Neuronal stem cell (in vitro differentiated cells): ENCODE measurements at regions not wholly inside any gene's neighbourhood (a gene's known extent, or its start where the extent isn't known, plus 50 kb on each side); places are given as distances from the start of the nearest gene placed in this dataset.
"Not testable (repeated sequence)": the region's sequence is repeated elsewhere in the genome, so short reads cannot be mapped to it uniquely, and the experiment has no call there.

ENCODE experiments used
- DNase-seq: peaks from one replicate; pipeline ENCODE4 v3.0.0-alpha.2; 2013; ENCODE audit warnings: low spot score
- H2AFZ ChIP-seq: one replicate; pipeline ENCODE4 v1.6.1; 2013; ENCODE audit warnings: mild to moderate bottlenecking, low read length, inconsistent platforms
- H2AK5ac ChIP-seq: 2 replicates; pipeline ENCODE4 v1.6.1; 2013; ENCODE audit warnings: low read depth, mild to moderate bottlenecking, inconsistent platforms, low read length, moderate library complexity, mixed read lengths
- H2BK120ac ChIP-seq: 2 replicates; pipeline ENCODE4 v1.6.1; 2013; ENCODE audit warnings: low read depth, mild to moderate bottlenecking, inconsistent platforms, low read length, moderate library complexity, mixed read lengths
- H2BK12ac ChIP-seq: one replicate; pipeline ENCODE4 v1.6.1; 2013; ENCODE audit warnings: low read length, inconsistent platforms
- H2BK15ac ChIP-seq: 2 replicates; pipeline ENCODE4 v1.6.1; 2013; ENCODE audit warnings: mild to moderate bottlenecking, low read length, inconsistent platforms, mixed read lengths
- H2BK5ac ChIP-seq: one replicate; pipeline ENCODE4 v1.6.1; 2013; ENCODE audit warnings: inconsistent platforms, mild to moderate bottlenecking, low read length, moderate library complexity
- H3K14ac ChIP-seq: one replicate; pipeline ENCODE4 v1.6.1; 2013; ENCODE audit warnings: low read length, inconsistent platforms
- H3K18ac ChIP-seq: 2 replicates; pipeline ENCODE4 v1.6.1; 2013; ENCODE audit warnings: low read length, inconsistent platforms
- H3K23ac ChIP-seq: 2 replicates; pipeline ENCODE4 v1.6.1; 2013; ENCODE audit warnings: low read depth, mild to moderate bottlenecking, mixed read lengths, low read length, inconsistent platforms; ENCODE audit not compliant: poor library complexity
- H3K27ac ChIP-seq: replicated peaks from 3 replicates; pipeline ENCODE4 v1.5.1; 2013; ENCODE audit warnings: low read length, inconsistent platforms
- H3K27me3 ChIP-seq, 3 experiments: 2 replicates each; pipeline ENCODE4 v1.6.1; 2013; ENCODE audit warnings: low read length in 3 of 3, mild to moderate bottlenecking in 2 of 3, inconsistent platforms in 1 of 3, low read depth in 1 of 3, mixed read lengths in 1 of 3, moderate library complexity in 1 of 3; ENCODE audit not compliant: control insufficient read depth in 3 of 3, insufficient read depth in 3 of 3
- H3K36me3 ChIP-seq, 2 donors: replicated peaks in 1 of 2; 2 replicates each; pipeline ENCODE4 v1.6.1; 2013; ENCODE audit warnings: low read length in 2 of 2; ENCODE audit not compliant: control insufficient read depth in 2 of 2, insufficient read depth in 2 of 2
- H3K4ac ChIP-seq: 2 replicates; pipeline ENCODE4 v1.6.1; 2013; ENCODE audit warnings: inconsistent platforms, mild to moderate bottlenecking, low read length, moderate library complexity
- H3K4me1 ChIP-seq, 2 donors: 1 replicate in 1 of 2; 2 replicates in 1 of 2; pipeline ENCODE4 v1.6.1; 2013; ENCODE audit warnings: low read length in 2 of 2, low read depth in 1 of 2; ENCODE audit not compliant: control insufficient read depth in 2 of 2, insufficient read depth in 1 of 2
- H3K4me2 ChIP-seq: one replicate; pipeline ENCODE4 v1.6.1; 2013; ENCODE audit warnings: mild to moderate bottlenecking, low read length, inconsistent platforms; ENCODE audit not compliant: insufficient read depth, poor library complexity, severe bottlenecking
- H3K4me3 ChIP-seq, 2 donors: 2 replicates each; pipeline ENCODE4 v1.5.1; 2013; ENCODE audit warnings: low read length in 2 of 2, mild to moderate bottlenecking in 2 of 2, inconsistent platforms in 1 of 2, moderate library complexity in 1 of 2
- H3K79me1 ChIP-seq: one replicate; pipeline ENCODE4 v1.6.1; 2013; ENCODE audit warnings: low read depth, mild to moderate bottlenecking, inconsistent platforms, low read length, moderate library complexity
- H3K9ac ChIP-seq: one replicate; pipeline ENCODE4 v1.6.1; 2013; ENCODE audit warnings: mild to moderate bottlenecking, low read depth, low read length, inconsistent platforms; ENCODE audit not compliant: poor library complexity
- H3K9me3 ChIP-seq, 2 donors: replicated peaks in 1 of 2; 2 replicates each; pipeline versions ENCODE3 to v1.6.1; 2013; ENCODE audit warnings: low read length in 2 of 2, mild to moderate bottlenecking in 2 of 2, inconsistent platforms in 1 of 2, low read depth in 1 of 2, mixed read lengths in 1 of 2, moderate library complexity in 1 of 2; ENCODE audit not compliant: control insufficient read depth in 2 of 2, insufficient read depth in 1 of 2
- H4K8ac ChIP-seq: one replicate; pipeline ENCODE4 v1.6.1; 2013; ENCODE audit warnings: low read depth, mild to moderate bottlenecking, inconsistent platforms, low read length, moderate library complexity
- H4K91ac ChIP-seq: one replicate; pipeline ENCODE4 v1.6.1; 2013; ENCODE audit warnings: low read length, low read depth, mild to moderate bottlenecking, inconsistent platforms; ENCODE audit not compliant: poor library complexity
- WGBS, 2 donors: extraction: QIAGEN DNeasy Blood & Tissue Kit; methylation state at CpG; one replicate each; pipeline ENCODE4 v1.1.7; 2013; ENCODE audit warnings: missing lambda C conversion rate in 2 of 2, mixed read lengths in 1 of 2; ENCODE audit not compliant: insufficient read length in 2 of 2, insufficient replicate concordance in 1 of 2; ENCODE audit errors: extremely low coverage in 2 of 2; 5-methylcytosine and 5-hydroxymethylcytosine counted together

GRCh38 chr10:38209332-38209731 is 115.2 kb downstream of the ZNF37A start:
- H4K91ac ChIP-seq, result no peak overlapping the region
- H2AK5ac ChIP-seq, result no peak overlapping the region
- no peak for DNase-seq
- no peak overlapping the region for H2AFZ ChIP-seq
- no peak overlapping the region for H2BK120ac ChIP-seq
- H3K4me1 ChIP-seq, result no peaks in the 10 kb centered on the region
- H3K9ac ChIP-seq, result no peak overlapping the region
- no peak overlapping the region for H4K8ac ChIP-seq
- no CpG with 5 or more reads among the region's 4 CpGs for WGBS, 2 donors
- H3K23ac ChIP-seq, result no peak overlapping the region
- H3K4ac ChIP-seq, result no peak overlapping the region
- no peak overlapping the region for H2BK12ac ChIP-seq
- H2BK15ac ChIP-seq, result no peak overlapping the region
- no peak overlapping the region for H3K27ac ChIP-seq
- H3K4me3 ChIP-seq, result no peak overlapping the region
- H3K9me3 ChIP-seq, result peaks cover 0 to 5% of the 10 kb centered on the region in 2 donors
- no peak overlapping the region for H3K18ac ChIP-seq
- H3K14ac ChIP-seq, result no peak overlapping the region
- no peak overlapping the region for H2BK5ac ChIP-seq
- H3K4me2 ChIP-seq, result no peak overlapping the region
- H3K27me3 ChIP-seq, result no peaks in the 10 kb centered on the region
- no peaks in the 10 kb centered on the region for H3K36me3 ChIP-seq
- H3K79me1 ChIP-seq, result no peaks in the 10 kb centered on the region

DNA sequence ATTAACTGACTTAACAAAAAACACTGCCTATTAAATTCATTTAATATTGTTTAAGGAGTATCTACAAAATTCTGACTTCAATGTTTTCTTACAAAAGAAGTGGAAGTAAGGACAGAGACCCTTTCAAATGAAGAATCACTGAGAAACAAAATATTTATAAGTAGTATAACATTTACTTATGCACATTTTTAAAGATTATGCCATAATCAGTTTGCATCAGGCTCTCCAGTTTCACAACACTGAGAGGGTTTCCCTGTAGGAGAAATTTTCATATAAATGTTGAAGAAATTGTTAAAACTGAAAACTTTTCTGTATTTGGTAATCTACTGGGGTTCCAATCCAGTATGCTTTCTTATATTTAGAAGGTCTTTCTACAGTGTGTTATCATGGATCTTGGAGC is 115.6 kb downstream of the ZNF37A start:
- not testable (repeated sequence) for H4K8ac ChIP-seq, H4K91ac ChIP-seq, H3K4me1 ChIP-seq, DNase-seq, H3K14ac ChIP-seq, H3K18ac ChIP-seq, H3K9ac ChIP-seq, H2AK5ac ChIP-seq, H2BK15ac ChIP-seq, H2BK5ac ChIP-seq, H3K9me3 ChIP-seq, H3K4ac ChIP-seq, H3K27ac ChIP-seq, H3K36me3 ChIP-seq, H3K23ac ChIP-seq, H3K27me3 ChIP-seq, H3K4me2 ChIP-seq, H2BK120ac ChIP-seq, H2AFZ ChIP-seq, H3K4me3 ChIP-seq, H2BK12ac ChIP-seq, H3K79me1 ChIP-seq

GRCh38 chr10:38212460-38212859 is 118.3 kb downstream of the ZNF37A start:
- Histone ChIP-seq H4K8ac (no peak overlapping the region), H3K4me2 (no peak overlapping the region), H3K27me3 (no peaks in the 10 kb centered on the region), H3K14ac (no peak overlapping the region), H3K18ac (no peak overlapping the region), H2BK120ac (no peak overlapping the region), H2BK5ac (no peak overlapping the region), H3K9me3 (peaks cover 0 to 5% of the 10 kb centered on the region in 2 donors), H2BK12ac (no peak overlapping the region), H3K27ac (no peak overlapping the region), H4K91ac (no peak overlapping the region), H3K79me1 (no peaks in the 10 kb centered on the region), H2BK15ac (no peak overlapping the region), H3K4me1 (no peaks in the 10 kb centered on the region), H3K23ac (no peak overlapping the region), H3K9ac (no peak overlapping the region), H3K4me3 (no peak overlapping the region), H3K4ac (no peak overlapping the region), H2AK5ac (no peak overlapping the region), H3K36me3 (no peaks in the 10 kb centered on the region), H2AFZ (no peak overlapping the region)
- DNase-seq, result no peak
- no CpG with 5 or more reads among the region's 1 CpG for WGBS, 2 donors

- Histone ChIP-seq H3K27ac (no peak overlapping the region), H2BK15ac (no peak overlapping the region), H4K91ac (no peak overlapping the region), H2BK5ac (no peak overlapping the region), H3K4me2 (no peak overlapping the region), H2BK12ac (no peak overlapping the region), H2BK120ac (no peak overlapping the region), H2AFZ (no peak overlapping the region), H3K4me1 (no peaks in the 10 kb centered on the region), H3K4ac (no peak overlapping the region), H3K79me1 (no peaks in the 10 kb centered on the region), H2AK5ac (no peak overlapping the region), H3K9me3 (peaks cover 0 to 7% of the 10 kb centered on the region in 2 donors), H3K36me3 (no peaks in the 10 kb centered on the region), H4K8ac (no peak overlapping the region), H3K23ac (no peak overlapping the region), H3K4me3 (no peak overlapping the region), H3K14ac (no peak overlapping the region), H3K27me3 (no peaks in the 10 kb centered on the region), H3K9ac (no peak overlapping the region), H3K18ac (no peak overlapping the region)
- WGBS, 2 donors, result no CpG with 5 or more reads among the region's 2 CpGs
- DNase-seq, result no peak
Observed at GRCh38 chr10:38226385-38226784, 132.2 kb downstream of the ZNF37A start.
